ENCODE measurements at regions not wholly inside any gene's neighbourhood (a gene's known extent, or its start where the extent isn't known, plus 50 kb on each side); places are given as distances from the start of the nearest gene placed in this dataset.

GRCh38 chr20:4427940-4428586, 179.0 kb upstream of the ADRA1D start (continued):
- no peak for TF ChIP-seq ZBTB40 (IDR thresholded peaks at IDR 0.05; ENCODE audit: borderline replicate concordance)
- TF ChIP-seq ZBTB33 (IDR thresholded peaks at IDR 0.05) = no peak
- no peak for TF ChIP-seq ELK1 (IDR thresholded peaks at IDR 0.05; ENCODE audit: low read depth, low read length)
- no peak for TF ChIP-seq ESRRA (IDR thresholded peaks at IDR 0.05; ENCODE audit: low read length)
- no peak for TF ChIP-seq BCL11A (IDR thresholded peaks at IDR 0.05; ENCODE audit: low read depth, low read length)
- TF ChIP-seq ZNF622 (IDR thresholded peaks at IDR 0.05) = no peak

All from GM12878 (cell line).